Mesothelial cell of epicardium (in vitro differentiated cells): ENCODE measurements at regions not wholly inside any gene's neighbourhood (a gene's known extent, or its start where the extent isn't known, plus 50 kb on each side); places are given as distances from the start of the nearest gene placed in this dataset.

Experiments
- DNase-seq, 2 experiments: peaks; one replicate each; pipeline ENCODE4 v3.0.0; 2021; ENCODE audit warnings: low spot score in 2 of 2; ENCODE audit not compliant: unreplicated experiment in 2 of 2
- H3K27ac Mint-ChIP-seq: 2 replicates; pipeline ENCODE4 v1.8.0; 2021; ENCODE audit warnings: mixed read lengths
- H3K27me3 Mint-ChIP-seq: 2 replicates; pipeline ENCODE4 v1.8.0; 2021; ENCODE audit warnings: low read depth, mixed read lengths
- H3K36me3 Mint-ChIP-seq: 2 replicates; pipeline ENCODE4 v1.8.0; 2021; ENCODE audit warnings: mixed read lengths
- H3K4me1 Mint-ChIP-seq: 2 replicates; pipeline ENCODE4 v1.8.0; 2021; ENCODE audit warnings: mixed read lengths
- H3K4me3 Mint-ChIP-seq: 2 replicates; pipeline ENCODE4 v1.8.0; 2021; ENCODE audit warnings: mild to moderate bottlenecking, moderate library complexity, mixed read lengths
- H3K9me3 Mint-ChIP-seq: 2 replicates; pipeline ENCODE4 v1.8.0; 2021; ENCODE audit warnings: mixed read lengths
- CTCF ChIP-seq: fragments of 200-600 bp; sonication (generic); IDR thresholded peaks from one replicate; pipeline ENCODE4 v1.5.0; 2021; ENCODE audit warnings: antibody characterized with exemption; ENCODE audit not compliant: unreplicated experiment

GRCh38 chr17:72512649-72513556, 392.1 kb downstream of the SOX9 start:
- Mint-ChIP-seq H3K4me3 (no peak overlapping the region), H3K27ac (peak overlapping the region; percentile 47), H3K9me3 (no peaks in the 10 kb centered on the region), H3K36me3 (no peaks in the 10 kb centered on the region), H3K27me3 (no peaks in the 10 kb centered on the region), H3K4me1 (peaks cover 56% of the 10 kb centered on the region)
- no peak for DNase-seq
- no peak for TF ChIP-seq CTCF

GRCh38 chr17:72514321-72514861, 393.6 kb downstream of the SOX9 start:
- Mint-ChIP-seq H3K4me3 (no peak overlapping the region), H3K27ac (peak overlapping the region; percentile 89), H3K9me3 (no peaks in the 10 kb centered on the region), H3K36me3 (no peaks in the 10 kb centered on the region), H3K27me3 (no peaks in the 10 kb centered on the region), H3K4me1 (peaks cover 67% of the 10 kb centered on the region)
- DNase-seq, result no peak
- no peak for TF ChIP-seq CTCF

GRCh38 chr17:72514891-72515290, 394.1 kb downstream of the SOX9 start:
- peaks cover 67% of the 10 kb centered on the region for H3K4me1 Mint-ChIP-seq
- H3K4me3 Mint-ChIP-seq, result no peak overlapping the region
- DNase-seq, result no peak
- H3K9me3 Mint-ChIP-seq, result no peaks in the 10 kb centered on the region
- TF ChIP-seq CTCF, result no peak
- H3K27ac Mint-ChIP-seq, result peak overlapping the region; percentile 89
- no peaks in the 10 kb centered on the region for H3K27me3 Mint-ChIP-seq
- no peaks in the 10 kb centered on the region for H3K36me3 Mint-ChIP-seq

GRCh38 chr17:72515291-72516065, 394.7 kb downstream of the SOX9 start:
- no peaks in the 10 kb centered on the region for H3K36me3 Mint-ChIP-seq
- no peaks in the 10 kb centered on the region for H3K9me3 Mint-ChIP-seq
- no peak for DNase-seq
- no peak overlapping the region for H3K4me3 Mint-ChIP-seq
- no peak for TF ChIP-seq CTCF
- no peaks in the 10 kb centered on the region for H3K27me3 Mint-ChIP-seq
- H3K4me1 Mint-ChIP-seq, result peaks cover 61% of the 10 kb centered on the region
- peak overlapping the region; percentile 89 for H3K27ac Mint-ChIP-seq

GRCh38 chr17:72516772-72517399, 396.1 kb downstream of the SOX9 start:
- TF ChIP-seq CTCF, result no peak
- Mint-ChIP-seq H3K9me3 (no peaks in the 10 kb centered on the region), H3K4me1 (peaks cover 61% of the 10 kb centered on the region), H3K27ac (peak overlapping the region; percentile 90), H3K4me3 (no peak overlapping the region), H3K27me3 (no peaks in the 10 kb centered on the region), H3K36me3 (no peaks in the 10 kb centered on the region)
- DNase-seq, result no peak
